GM18907 (cell line): ENCODE measurements at regions not wholly inside any gene's neighbourhood (a gene's known extent, or its start where the extent isn't known, plus 50 kb on each side); places are given as distances from the start of the nearest gene placed in this dataset.

Experiments
- ATAC-seq: cut with Tn5 transposase; IDR thresholded peaks from one replicate; pipeline ENCODE4 v1.9.1; 2021; ENCODE audit warnings: mild to moderate bottlenecking, moderate library complexity; ENCODE audit not compliant: unreplicated experiment

DNA sequence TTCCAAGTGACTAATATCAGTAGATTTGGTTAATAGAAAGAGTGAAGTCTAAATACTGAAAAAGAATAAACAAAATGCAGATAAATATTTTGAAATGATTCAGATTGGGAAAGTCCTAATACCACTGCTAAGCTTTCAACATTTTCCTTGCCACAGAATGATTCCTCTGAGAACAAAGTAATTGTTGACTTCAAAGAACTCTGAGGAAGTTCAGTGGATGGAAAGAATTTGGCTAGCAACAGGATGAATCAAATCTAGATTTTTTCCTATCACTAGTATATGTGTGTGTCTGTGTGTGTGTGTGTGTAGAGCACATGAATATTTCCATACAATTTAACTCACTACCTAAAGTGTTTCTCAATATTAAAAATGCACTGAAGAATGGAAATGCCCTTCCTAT is 107.9 kb upstream of the PREP start:
- ATAC-seq = no peak

DNA sequence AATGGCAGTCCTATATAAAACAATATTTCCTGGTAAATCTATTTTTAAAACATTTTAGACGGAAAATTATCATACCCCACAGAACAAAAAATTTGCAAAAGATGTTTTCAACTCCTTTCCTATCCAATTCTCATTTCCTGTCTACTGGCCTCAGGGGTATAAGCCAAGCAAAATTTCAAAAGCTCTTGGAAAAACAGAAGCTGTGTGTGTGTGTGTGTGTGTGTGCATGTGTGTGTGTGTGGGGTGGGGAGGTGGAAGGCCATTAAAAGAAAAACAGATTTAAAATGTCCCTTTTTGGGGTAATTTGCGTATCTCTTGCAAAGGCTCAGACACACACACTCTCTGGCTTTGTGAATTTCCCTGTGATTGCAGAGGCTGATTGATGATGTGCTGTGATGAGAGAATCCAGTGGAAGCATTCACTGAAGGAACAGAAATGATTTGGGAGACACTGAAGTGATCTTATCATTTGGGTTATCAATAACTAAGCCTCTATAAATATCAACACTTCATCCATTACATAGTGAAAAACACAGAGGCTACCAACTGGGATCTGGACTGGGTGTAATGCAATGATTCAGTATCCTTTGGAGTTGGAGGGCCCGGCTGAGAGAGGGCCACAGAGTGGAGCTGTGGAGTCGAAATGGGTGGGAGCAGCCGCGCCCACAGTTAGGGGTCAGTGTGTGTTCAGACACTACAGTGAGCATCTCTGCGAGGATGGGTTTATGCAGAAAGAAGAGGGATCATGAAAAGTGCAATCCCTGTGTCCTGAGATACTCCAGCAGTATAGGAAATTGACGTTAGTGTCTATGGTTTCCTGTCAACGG is 106.8 kb upstream of the PREP start:
- ATAC-seq = no peak

DNA sequence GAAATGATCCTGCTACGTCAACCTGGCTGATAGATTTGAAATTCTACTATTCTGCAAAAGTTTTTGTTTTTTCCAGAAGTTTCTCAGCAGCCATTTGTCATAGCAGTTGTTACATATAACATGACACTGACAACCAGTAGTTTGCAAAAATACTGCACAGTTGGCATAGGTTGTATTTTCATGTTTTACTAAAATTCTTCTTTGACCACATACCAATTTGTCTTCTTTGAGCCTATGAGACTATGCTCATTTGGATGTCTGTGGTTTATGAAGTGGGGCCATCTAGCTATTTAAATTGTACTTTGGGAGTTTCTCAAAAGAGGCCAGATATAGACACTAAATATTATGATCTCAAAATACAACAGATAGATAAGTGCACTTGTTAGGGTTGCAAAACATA is 104.9 kb upstream of the PREP start:
- no peak for ATAC-seq

DNA sequence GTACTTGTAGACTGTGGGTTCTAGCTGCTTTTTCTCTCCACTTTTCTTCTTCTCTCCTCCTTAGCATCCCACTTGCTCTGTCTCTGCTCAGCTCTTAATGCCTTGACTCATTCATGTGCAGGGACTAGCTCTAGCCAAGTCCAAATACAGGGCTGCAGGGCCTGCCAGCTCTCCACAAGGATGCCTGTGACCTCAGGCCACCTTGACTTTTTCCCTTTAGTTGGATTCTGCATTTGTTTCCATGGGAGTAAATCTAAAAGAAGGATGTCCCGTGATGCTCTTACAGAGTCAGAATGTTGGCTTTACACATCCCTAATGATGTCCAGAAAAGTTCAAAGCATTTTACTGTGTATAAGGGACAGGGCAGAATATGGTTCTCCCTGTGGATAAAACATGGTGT is 101.8 kb upstream of the PREP start:
- no peak for ATAC-seq

DNA sequence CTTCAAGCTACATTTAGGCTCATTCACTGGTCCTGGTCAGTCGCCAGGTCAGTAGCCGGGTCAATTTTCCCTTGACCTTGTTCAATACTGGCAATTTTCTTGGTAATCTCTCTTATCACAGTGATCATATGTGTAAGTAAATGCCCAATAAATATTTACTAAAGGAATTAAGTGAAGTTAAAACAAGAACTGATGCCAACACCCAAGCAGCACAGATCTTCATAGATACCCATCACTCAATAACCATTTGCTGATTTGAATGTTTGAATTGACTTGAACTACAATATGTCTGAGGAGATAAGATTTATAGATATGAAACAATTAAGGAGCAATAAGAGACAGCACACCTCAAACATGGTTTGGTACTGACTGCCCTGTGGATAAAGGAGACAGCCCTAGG is 100.8 kb upstream of the PREP start:
- no peak for ATAC-seq

DNA sequence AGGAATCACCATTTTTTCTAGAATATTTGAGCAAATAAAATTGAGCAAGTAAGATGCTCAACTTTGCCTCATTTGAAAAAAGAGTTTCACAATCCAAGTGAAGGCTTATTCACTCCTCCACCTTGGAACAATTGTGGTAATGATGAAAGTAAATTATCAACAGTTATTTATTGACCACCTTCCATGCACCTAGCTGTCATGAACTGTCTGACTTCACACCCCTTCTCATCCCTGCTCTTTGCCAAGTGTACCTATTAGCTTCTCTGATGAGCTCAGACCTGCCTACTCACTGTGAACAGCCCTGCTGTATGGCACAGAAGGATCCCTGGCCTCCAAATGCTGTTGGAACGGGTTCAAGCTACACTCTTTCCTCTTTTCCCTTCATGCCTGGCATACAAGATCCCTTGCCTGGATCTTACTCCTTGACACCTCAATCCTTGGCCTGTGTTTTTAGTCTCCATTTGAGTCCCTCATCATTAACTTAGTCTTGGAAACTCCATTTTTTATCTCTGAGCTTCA is 99.0 kb upstream of the PREP start:
- ATAC-seq = no peak

DNA sequence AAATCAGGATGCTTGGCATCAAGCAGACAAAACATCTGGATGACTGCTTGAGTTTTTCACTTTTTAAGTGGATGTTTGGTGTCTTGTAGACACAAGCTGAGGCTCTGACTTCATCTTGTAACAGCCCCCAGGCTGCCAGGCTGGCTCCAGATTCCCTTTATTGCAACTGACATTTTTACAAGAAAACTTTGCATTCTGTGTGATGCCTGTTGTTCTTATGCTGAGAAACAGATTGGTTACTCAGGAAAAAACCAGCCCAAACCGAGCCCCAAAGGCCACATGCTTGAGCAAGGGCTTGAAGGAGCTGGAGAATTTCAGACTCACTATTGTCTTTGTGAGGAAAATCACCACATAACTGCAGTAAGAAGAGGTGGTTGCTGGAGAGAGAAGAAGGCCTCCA is 98.4 kb upstream of the PREP start:
- no peak for ATAC-seq

DNA sequence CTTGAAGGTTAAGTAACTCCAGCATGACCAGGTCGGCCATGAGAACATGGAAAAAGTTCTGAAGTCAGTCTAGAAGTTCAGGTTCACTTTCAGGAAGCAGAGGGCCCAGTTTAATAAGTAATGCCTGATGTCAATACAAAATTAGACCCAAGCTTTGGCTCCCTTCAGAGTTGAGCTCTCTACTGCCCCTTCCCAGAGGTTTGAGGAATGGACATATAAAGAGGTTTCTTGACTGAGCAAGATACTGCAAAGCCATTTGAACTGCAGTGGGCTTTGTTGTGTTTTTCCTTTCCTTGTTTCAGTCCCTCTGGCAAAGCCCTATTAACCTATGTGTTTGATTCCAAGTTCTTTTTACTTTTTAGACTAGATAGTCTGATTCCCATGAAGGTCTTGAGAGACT is 97.8 kb upstream of the PREP start:
- ATAC-seq = no peak

DNA sequence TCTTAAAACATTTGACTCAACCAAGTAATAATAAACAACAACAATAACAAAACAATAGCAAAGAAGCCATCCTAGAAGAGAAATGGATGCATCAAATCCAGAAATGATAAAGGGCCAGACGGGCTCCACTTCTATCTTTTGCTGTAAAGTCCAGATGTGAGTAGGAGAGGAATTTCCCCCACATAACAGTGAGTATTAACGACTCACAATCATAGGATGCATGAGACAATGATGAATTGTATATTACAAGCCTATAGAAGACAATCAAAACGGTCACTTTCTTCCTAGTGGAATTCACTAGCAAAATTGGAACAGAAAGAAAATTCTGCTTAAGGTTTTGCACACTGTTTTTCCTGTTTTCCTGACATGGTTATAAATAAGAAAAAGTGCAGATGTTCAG is 97.0 kb upstream of the PREP start:
- no peak for ATAC-seq

DNA sequence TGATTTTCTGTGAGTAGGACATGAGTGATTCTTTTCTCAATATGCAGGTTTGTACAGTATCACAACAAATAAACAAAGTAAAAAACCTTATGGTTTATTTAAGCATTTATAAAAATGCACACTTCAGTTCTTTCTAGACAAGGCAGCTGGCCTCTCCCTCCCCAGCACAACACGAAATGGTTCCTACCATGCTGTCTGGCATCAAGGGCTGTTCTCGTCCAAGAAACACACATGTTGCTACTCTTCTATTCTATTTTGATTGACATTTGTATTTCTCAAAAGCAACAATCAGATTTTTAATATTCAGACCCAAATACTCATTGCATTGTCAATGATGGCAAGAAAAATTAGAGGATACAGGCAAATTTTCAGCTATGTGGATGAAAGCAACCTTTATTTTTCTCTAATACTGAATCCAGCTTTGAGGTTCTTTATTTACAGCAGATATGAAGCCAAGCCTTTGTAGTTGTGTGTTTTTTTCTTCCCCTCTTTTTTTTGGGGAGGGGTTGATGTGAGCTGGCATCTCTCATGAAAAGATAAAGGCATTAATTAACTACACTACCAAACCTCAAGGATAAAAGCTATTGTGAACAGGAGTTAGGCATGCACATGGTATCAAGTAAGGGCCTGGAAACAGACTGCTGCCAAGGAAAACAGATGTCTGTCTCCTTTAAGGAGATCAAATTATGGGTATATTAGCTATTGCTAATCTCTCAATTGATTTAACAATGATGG is 96.4 kb upstream of the PREP start:
- ATAC-seq = no peak

DNA sequence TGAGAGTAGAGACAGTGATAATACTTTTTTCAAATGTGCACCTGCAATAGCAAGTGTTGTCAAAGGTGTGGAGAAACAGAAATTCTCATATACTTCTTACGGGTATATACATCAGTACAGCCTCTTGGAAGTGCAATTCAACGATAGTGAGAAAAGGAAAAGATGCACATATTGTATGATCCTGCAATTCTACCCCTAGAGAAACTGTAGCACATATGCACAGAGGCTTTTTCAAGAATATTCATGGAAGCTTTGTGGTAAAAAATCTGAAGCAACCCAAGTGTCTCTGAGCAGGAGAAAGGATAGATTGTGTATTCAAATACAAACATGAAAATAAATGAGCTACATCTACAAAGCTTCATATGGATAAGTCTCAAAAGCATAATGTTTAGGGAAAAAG is 94.7 kb upstream of the PREP start:
- no peak for ATAC-seq

DNA sequence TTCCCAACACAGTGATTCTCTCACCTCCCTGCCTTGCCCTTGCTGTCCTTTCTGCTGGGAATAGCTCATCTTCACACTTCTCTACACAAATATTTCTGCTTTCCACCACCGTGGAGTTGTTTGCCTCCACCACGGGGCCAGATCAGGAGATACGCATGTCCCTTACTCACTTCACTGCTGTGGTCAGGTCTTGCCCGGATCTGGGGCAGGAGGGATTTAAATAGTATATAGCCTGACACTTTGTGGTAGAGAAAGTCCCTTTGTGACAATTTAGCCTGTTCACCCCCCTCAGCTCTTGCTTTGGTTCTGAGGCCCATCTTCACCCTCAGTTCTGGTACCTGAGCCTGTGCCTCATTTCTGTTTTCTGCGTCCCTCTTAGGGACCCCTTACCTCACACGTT is 92.6 kb upstream of the PREP start:
- no peak for ATAC-seq

DNA sequence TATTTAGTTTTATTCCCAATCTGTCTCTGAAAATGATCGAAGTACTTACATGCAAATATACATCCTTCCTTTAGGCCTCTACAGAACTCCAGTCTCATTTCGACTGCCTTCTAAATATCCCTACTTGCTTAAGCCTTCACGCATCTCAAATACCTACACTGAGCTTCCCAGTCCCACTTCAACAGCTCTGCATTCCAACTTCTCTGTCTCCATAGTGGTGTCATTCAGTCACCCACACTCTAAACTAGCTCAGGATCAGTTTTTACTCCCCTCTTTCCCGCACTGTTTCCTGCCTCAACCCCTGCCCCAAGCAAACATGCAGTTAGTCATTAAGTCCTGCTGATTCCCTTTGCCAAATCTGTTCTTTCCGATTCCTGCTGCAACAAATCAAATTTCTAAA is 91.8 kb upstream of the PREP start:
- no peak for ATAC-seq

DNA sequence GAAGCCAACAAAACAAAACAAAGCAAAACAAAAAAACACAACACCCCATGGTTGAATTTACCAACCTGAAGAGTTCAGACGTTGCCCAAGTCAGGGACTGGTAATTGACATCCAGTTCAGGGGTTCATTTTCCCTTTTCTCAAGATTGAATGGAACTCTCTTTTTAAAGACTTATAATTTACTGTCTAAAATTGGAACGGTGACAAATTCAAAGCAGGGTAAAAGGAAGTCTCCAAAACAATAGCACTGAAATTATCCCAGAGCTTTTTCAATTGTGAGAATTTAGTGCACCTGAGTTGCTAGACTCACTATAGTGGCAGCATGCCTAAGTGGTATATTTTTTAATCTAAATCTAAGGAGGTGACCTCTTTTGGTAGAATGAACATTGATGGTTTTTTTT is 90.9 kb upstream of the PREP start:
- ATAC-seq = no peak

DNA sequence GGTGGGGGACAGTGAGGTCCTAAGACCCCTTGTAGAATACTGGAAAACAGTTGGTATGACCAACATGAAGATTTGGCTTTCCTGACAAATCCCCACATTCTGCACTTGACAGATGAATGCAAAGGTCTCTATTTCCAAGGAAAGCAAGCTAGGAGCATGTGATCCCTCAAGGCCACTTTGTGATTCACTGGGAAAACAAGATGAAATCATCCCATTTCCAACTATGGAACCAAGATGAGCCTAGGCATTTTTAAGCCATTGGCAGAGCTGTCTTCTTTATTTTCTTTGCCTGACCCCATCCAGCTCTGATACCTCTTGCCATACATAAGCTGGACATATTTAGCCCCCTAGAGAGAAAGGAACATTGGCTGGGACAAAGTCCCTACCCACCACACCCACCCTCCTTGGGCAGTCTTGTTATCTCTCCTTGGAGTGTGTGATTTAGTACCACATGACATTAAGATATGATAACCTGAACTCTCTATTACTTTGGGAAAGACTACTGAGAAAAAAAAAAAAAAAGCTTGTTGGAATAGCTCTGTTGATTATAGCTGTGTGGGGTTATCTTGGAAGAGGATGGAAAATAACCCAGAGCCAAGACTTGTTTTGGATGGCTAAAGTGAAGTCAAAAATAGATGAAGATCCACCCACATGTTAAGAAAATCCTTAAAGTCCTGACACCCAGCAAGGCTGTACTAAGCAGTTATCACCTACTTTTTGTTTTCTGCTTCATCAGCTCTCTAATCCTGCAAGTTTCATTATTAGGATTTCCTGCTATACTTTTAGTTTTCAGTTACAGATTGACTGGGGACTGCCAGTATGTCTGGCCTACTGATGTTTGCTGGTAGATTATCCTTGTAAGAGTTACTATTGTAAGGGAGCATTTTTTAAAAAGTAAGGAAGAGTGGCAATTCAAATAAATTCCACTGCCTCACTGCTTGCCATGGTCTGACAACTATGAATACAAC is 90.1 kb upstream of the PREP start:
- peak; percentile 67 for ATAC-seq

DNA sequence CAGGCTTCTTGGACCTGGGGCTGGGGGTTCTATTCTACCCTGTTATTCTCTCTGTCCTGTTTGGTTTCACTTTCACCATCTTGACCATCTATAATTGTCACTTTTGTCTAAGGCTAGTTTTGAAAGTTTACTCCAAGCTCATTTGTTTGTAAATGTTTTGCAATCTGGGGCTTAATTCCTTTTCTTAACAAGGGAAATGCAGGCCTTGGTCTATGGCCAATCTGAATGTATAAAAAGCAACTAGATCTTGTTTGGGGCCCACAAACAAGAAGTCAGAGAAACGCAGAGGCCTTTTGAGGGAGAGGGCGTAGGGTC is 86.3 kb upstream of the PREP start:
- no peak for ATAC-seq

DNA sequence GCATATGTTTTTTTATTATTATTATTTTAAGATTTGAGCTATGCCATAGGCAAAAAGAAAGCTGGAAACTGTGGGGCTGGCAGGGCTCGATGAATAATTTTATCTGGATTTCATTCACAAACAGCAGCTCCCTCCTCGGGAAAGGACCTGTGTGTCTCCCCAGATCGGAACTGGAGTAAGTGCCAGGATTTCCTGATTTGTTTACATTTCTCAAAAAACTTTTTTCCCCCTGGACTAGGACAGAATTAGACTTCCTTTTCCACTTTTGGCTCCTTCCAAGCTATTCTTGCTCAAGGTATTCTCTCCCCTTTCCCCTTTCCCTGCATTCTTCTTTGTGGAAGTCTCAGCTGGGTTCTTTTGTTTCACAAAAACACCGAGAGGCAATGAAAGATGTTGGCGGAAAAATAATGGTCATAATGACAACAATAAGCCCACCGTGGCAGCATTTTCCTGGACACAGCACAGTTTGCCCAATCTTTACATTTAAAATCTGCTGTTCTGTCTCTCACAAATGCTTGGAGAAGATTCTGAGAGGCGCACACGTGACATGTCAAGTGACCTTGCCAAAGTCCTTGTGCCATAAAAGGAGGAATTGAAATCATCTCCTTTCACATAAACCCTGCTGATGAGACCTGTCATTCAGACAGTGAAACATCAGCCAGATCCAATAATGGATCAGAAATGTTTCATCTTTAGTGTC is 85.8 kb upstream of the PREP start:
- no peak for ATAC-seq

DNA sequence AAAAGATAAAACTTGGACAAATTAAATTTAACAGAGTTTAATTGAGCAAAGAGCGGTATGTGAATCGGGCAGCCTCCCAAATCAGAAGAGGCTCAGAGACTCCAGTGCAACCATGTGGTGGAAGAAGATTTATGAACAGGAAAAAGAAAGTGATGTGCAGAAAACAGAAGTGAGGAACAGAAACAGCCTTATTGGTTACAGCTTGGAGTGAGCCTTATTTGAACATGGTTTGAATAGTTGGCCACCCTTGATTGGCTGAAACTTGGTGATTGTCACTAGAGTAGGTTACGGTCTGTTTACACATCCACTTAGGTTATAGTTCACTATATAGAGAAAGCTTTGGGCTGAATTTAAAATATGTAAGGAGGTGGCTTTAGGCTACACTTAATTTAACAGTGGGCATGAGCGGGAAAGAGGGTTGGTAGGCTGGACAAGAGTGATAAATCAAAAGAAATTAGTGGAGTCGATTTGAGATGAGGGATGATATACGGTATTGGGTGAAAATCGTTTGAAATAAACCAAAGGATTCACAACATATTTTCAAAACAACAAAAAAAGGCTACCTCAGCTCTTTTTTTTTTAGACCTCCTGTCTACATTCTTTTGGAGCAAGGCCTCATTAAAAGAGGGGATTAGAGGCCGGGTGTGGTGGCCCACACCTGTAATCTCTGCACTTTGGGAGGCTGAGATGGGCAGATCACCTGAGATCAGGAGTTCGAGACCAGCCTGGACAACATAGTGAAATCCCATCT is 84.3 kb upstream of the PREP start:
- no peak for ATAC-seq

DNA sequence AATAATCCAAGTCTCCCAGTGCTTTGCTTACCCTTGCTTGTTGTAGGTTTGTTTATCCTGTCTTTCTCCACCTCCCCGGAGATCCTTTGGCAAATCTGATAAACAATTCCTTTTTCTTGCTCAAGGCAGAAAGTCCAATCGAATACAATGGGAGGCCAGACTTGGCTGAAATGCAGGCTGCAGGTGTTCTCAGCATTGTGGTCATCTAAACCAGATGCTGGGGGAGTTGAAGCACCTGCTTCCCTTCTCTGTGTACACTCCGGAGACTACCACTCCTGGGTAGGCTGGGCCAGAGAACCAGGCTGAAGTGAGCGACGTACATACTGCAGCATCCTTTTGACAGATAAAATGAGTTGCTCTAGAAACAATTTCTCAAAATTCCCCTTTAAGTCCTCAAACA is 82.6 kb upstream of the PREP start:
- peak; percentile 62 for ATAC-seq
